Activated T-helper 17 cell treated with anti-CD3 and anti-CD28 coated beads, Interleukin-2, amount 50 U/mL, for 72 hours (primary cell): ENCODE measurements at regions not wholly inside any gene's neighbourhood (a gene's known extent, or its start where the extent isn't known, plus 50 kb on each side); places are given as distances from the start of the nearest gene placed in this dataset.

Experiments
- ATAC-seq: fragments of 150-1000 bp; cut with Tn5 transposase; replicated peaks from 2 replicates; pipeline ENCODE4 v1.10.0; 2021; ENCODE audit warnings: mild to moderate bottlenecking, moderate library complexity
- H3K27ac Mint-ChIP-seq: one replicate; pipeline ENCODE4 v1.8.0; 2022; ENCODE audit warnings: mixed read lengths
- H3K27me3 Mint-ChIP-seq: one replicate; pipeline ENCODE4 v1.8.0; 2022; ENCODE audit warnings: mixed read lengths
- H3K36me3 Mint-ChIP-seq: one replicate; pipeline ENCODE4 v1.8.0; 2022; ENCODE audit warnings: low read depth, mild to moderate bottlenecking, mixed read lengths
- H3K4me1 Mint-ChIP-seq: one replicate; pipeline ENCODE4 v1.8.0; 2022; ENCODE audit warnings: mixed read lengths
- H3K4me3 Mint-ChIP-seq: one replicate; pipeline ENCODE4 v1.8.0; 2022; ENCODE audit warnings: mild to moderate bottlenecking, mixed read lengths
- H3K9me3 Mint-ChIP-seq: one replicate; pipeline ENCODE4 v1.8.0; 2022; ENCODE audit warnings: mixed read lengths

DNA sequence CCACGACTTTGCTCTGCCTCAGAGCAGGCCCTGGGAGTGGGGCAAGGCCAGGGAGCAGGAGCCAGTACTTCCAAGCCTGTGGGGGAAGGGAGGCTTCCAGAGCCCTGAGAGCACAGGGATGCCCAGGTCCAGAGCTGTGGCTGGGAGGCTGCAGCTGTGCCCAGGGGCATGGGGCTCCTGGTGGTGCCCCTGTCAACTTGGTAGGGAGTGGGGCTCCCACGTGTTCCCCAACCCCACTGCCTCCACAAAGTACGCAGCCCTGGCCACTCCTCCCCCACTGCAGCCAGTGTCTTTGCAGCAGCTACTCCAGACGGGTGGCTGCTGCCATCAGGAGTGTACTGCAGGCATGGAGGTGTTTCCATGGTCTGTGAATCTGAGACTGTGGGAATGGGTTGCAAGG, 294.1 kb upstream of the SNX7 start:
- Mint-ChIP-seq H3K27me3 (peaks cover 6% of the 10 kb centered on the region), H3K36me3 (no peaks in the 10 kb centered on the region), H3K27ac (no peak overlapping the region), H3K9me3 (peaks cover 5% of the 10 kb centered on the region), H3K4me1 (no peaks in the 10 kb centered on the region), H3K4me3 (no peak overlapping the region)
- ATAC-seq = no peak

DNA sequence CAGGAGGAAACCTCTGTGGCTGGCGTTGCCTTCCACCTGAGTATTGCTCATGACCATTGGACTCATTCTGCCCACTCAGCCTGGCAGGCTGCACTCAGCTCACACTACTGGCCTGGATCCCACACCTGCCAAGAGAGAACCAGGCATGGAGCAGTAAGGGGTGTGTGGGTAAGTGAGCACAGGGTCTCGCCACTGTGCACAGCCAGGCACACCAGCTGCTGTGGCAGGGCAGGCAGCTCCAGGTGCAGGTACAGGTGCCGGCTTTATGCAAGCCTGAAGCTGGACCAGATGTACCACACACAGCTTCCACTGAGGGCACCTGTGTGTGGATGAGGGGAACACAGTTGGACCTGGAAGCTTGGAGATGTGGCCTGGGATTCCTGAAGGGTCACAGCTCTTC, 295.2 kb upstream of the SNX7 start:
- Mint-ChIP-seq H3K4me1 (no peaks in the 10 kb centered on the region), H3K9me3 (peaks cover 5% of the 10 kb centered on the region), H3K27me3 (peaks cover 8% of the 10 kb centered on the region), H3K4me3 (no peak overlapping the region), H3K36me3 (no peaks in the 10 kb centered on the region), H3K27ac (no peak overlapping the region)
- ATAC-seq = no peak

DNA sequence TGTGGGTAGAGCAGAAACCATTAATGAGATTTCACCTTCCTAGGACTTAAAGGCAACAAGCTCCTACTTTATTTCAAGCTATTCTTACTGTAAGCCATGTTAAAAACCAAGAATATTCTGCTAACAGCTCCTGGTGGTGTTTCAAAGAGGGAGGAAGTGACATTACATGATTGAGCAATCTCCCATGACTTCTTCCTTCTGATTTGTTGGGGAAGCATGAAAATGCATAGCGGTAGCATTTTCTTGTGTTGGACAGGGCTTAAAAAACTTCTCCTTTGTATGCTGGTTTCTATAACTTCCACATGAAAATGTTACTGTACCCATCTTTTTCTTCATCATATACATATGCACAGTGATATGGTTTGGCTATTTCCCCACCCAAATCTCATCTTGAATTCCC, 297.0 kb upstream of the SNX7 start:
- Mint-ChIP-seq H3K9me3 (peaks cover 5% of the 10 kb centered on the region), H3K4me3 (no peak overlapping the region), H3K27ac (no peak overlapping the region), H3K4me1 (no peaks in the 10 kb centered on the region), H3K36me3 (no peaks in the 10 kb centered on the region), H3K27me3 (peaks cover 8% of the 10 kb centered on the region)
- ATAC-seq = no peak

DNA sequence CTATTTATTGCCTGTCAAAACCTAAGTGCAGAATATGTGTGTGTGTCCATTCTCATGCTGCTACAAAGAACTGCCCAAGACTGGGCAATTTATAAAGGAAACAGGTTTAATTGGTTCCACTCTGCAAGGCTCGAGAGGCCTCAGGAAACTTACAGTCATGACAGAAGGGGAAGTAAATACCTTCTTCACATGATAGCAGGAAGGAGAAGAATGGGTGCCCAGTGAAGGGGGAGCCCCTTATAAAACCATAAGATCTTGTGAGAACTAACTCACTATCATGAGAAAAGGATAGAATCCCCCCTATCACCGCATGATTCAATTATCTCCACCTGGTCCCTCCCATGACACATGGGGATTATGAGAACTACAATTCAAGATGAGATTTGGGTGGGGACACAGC, 300.7 kb upstream of the SNX7 start:
- Mint-ChIP-seq H3K27me3 (peaks cover 5% of the 10 kb centered on the region), H3K27ac (no peak overlapping the region), H3K9me3 (peaks cover 5% of the 10 kb centered on the region), H3K4me3 (no peak overlapping the region), H3K36me3 (no peaks in the 10 kb centered on the region), H3K4me1 (no peaks in the 10 kb centered on the region)
- ATAC-seq = no peak

DNA sequence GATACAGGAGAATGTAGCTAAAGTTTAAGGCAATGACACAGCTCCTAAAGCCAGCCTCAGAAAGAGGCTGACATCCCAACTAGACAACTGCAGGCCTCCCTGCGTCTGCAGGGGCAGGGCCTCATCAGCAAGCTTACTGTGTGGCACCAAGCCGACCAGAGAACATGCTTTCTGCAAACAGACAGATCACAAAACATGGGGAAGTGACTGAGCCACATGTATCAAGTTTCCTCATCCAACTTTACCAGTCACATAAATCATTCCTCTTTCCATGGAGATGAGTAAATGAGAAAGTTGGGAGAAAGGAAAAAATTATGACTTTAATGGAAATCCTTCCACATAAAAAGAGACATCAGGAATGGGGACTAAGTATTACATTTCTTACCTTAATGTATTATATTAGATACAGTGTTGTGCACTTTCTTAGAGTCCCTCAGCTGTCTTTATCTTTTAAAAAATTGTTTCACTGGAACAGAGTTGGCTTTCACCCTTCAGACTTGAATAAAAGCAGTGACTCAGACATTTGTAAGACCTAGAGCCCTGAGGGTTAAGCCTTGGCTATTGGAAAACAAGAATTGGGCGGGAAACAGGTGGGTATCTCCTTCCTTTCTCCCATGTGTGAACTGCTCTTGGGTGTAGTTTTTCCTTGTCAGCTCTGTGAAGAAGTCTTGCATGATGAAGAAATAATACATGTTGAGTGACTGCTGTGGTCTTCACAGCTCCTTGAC, 305.7 kb upstream of the SNX7 start:
- no peaks in the 10 kb centered on the region for H3K9me3 Mint-ChIP-seq
- H3K27ac Mint-ChIP-seq = no peak overlapping the region
- H3K4me1 Mint-ChIP-seq = peaks cover 4% of the 10 kb centered on the region
- H3K4me3 Mint-ChIP-seq = no peak overlapping the region
- ATAC-seq = no peak
- no peaks in the 10 kb centered on the region for H3K36me3 Mint-ChIP-seq
- peaks cover 7% of the 10 kb centered on the region for H3K27me3 Mint-ChIP-seq

DNA sequence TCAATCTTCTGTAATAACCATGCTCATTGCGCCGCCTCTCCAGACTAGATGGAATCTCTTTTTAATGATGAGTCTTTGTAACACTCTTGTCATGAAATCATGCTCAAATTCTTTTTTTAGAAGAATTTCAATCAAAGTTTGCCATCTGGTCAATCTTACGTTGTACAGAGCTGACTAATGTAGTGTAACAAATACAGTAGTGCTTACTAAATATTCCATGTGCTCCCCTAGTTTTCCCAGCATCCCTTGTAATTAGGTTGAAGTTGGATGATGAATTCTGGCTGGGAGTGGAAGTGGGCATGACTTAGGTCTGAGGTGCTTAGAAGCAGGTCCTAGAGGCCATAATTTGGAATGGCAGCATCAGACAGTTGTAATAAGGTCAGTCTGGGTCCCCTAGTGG, 309.1 kb upstream of the SNX7 start:
- no peak overlapping the region for H3K27ac Mint-ChIP-seq
- ATAC-seq = no peak
- no peaks in the 10 kb centered on the region for H3K36me3 Mint-ChIP-seq
- peaks cover 4% of the 10 kb centered on the region for H3K4me1 Mint-ChIP-seq
- H3K4me3 Mint-ChIP-seq = no peak overlapping the region
- peaks cover 10% of the 10 kb centered on the region for H3K27me3 Mint-ChIP-seq
- H3K9me3 Mint-ChIP-seq = no peaks in the 10 kb centered on the region

DNA sequence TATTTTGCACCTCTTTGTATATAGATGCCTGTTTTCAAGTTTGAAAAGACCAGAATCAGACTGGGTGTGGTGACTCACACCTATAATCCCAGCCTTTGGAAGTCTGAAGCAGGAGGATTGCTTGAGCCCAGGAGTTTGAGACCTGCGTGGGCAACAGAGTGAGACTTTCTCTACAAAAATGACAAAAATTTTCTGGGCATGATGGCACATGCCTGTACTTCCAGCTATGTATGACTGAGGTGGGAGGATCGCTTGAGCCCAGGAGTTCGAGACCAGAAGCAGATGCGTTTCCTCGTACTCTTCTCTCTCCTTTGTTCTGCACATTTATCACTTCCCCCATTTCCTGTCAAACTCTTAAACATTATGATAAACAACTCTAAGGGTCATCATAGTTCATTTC, 310.0 kb upstream of the SNX7 start:
- no peaks in the 10 kb centered on the region for H3K9me3 Mint-ChIP-seq
- no peaks in the 10 kb centered on the region for H3K36me3 Mint-ChIP-seq
- H3K4me1 Mint-ChIP-seq = peaks cover 4% of the 10 kb centered on the region
- H3K27me3 Mint-ChIP-seq = peaks cover 10% of the 10 kb centered on the region
- no peak overlapping the region for H3K27ac Mint-ChIP-seq
- no peak for ATAC-seq
- H3K4me3 Mint-ChIP-seq = no peak overlapping the region

DNA sequence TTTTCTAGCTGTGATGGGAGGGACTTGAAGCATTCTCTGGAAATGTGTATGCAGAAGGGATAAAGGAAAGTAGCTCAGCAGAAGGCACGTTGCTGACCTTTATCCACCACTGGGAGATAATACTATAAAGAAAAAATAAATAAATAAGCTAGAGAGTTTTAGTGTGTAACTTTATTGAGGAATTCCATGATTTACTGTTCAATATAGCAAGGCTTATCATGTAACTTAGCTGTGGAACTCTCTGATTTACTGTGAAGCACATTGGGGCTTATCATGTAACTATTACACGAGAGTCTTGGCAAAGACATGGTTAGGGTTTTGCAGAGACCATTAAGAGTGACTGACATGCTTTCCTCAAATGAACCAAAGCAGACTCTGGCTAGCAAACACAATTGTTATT, 316.1 kb upstream of the SNX7 start:
- H3K27me3 Mint-ChIP-seq = peaks cover 6% of the 10 kb centered on the region
- H3K27ac Mint-ChIP-seq = no peak overlapping the region
- H3K36me3 Mint-ChIP-seq = no peaks in the 10 kb centered on the region
- no peak overlapping the region for H3K4me3 Mint-ChIP-seq
- H3K9me3 Mint-ChIP-seq = no peaks in the 10 kb centered on the region
- no peaks in the 10 kb centered on the region for H3K4me1 Mint-ChIP-seq
- ATAC-seq = no peak

DNA sequence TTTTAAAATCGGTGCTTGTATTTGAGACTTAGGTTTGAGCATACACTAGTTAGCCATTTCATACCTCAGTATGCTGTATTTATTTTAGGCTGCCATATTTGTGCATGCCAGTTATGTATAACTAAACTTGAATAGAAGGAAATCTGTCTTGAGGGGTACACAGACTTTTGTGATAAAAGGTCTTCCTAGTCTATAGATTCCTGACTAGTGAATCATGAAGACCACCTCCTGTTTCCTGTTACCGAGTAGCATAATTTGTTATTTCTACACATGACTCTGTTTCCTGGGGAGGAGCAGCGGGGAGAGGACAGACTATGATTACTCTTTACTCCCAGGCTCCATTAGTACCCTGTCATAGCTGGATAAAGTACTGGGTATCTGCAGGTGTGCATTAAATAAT, 316.8 kb upstream of the SNX7 start:
- Mint-ChIP-seq H3K9me3 (no peaks in the 10 kb centered on the region), H3K27me3 (peaks cover 6% of the 10 kb centered on the region), H3K4me1 (no peaks in the 10 kb centered on the region), H3K27ac (no peak overlapping the region), H3K4me3 (no peak overlapping the region), H3K36me3 (no peaks in the 10 kb centered on the region)
- ATAC-seq = no peak

DNA sequence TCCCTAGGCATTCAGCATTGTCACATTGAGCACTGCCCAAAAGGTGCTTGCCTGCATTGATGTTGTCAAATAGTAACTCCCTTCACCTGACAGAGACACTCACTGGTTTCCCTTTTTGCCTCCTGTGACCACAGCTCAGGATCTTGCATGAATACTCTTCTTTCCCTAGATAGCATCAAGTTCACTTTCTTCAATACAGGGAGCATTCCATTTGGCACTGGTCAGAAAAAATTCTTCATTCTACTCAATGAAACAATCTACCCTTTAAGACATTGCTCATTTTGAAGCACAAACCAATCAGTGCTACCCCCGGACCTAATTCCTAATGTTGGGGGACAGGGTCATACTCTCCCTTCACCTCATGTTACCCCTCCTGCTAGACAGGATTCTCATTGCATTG, 319.0 kb upstream of the SNX7 start:
- H3K4me1 Mint-ChIP-seq = no peaks in the 10 kb centered on the region
- no peaks in the 10 kb centered on the region for H3K36me3 Mint-ChIP-seq
- ATAC-seq = no peak
- H3K4me3 Mint-ChIP-seq = no peak overlapping the region
- peaks cover 3% of the 10 kb centered on the region for H3K27me3 Mint-ChIP-seq
- H3K9me3 Mint-ChIP-seq = no peaks in the 10 kb centered on the region
- no peak overlapping the region for H3K27ac Mint-ChIP-seq

DNA sequence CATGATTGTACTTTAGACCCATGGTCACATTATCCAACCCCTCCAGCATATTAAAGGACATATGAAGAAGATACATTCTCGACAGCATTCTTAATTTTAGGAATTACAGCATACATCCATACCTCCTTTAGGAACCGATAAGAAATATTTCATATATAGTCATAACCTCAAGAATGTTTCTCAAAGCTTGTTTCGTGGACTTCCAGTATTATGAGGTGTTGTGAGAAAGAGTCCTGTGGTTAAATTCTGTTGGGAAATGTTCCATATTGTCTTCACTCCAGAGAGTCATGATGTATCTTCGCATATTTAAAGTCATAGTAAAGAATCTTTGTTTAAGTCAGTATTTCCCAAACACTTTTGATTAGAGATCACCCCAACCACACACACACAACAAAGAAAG, 321.0 kb upstream of the SNX7 start:
- H3K4me1 Mint-ChIP-seq = no peaks in the 10 kb centered on the region
- no peaks in the 10 kb centered on the region for H3K36me3 Mint-ChIP-seq
- no peak for ATAC-seq
- H3K27ac Mint-ChIP-seq = no peak overlapping the region
- no peak overlapping the region for H3K4me3 Mint-ChIP-seq
- H3K27me3 Mint-ChIP-seq = peaks cover 3% of the 10 kb centered on the region
- H3K9me3 Mint-ChIP-seq = no peaks in the 10 kb centered on the region

DNA sequence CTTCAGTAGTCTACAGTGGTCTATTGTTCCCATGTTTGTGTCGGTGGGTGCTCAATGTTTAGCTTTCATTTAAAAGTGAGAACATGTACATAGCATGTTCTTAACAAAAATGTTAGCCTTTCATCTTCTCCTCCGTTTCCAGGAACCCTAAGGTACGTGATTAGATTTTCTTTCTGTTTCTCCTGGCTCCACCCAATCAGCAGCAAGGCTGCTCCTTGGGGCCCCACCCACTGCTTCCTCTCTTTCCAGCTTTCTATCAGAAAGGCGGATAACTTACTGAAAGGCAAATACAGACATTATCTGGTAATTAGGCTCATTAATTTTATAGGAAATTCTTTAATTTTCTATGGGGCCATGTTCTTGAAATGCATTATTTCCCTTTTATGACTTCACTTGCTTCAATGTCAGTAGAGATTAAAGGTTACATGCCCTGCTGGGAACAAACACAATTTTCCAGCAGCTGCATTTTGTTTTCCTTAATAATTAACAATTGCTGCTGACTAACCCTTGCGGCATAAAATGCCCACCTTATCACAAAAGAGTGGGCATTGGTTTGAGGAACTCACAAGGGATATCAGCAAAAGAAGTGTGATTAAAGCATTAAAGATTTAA, 324.9 kb upstream of the SNX7 start:
- Mint-ChIP-seq H3K4me3 (no peak overlapping the region), H3K9me3 (no peaks in the 10 kb centered on the region), H3K4me1 (no peaks in the 10 kb centered on the region), H3K27ac (no peak overlapping the region), H3K36me3 (no peaks in the 10 kb centered on the region), H3K27me3 (peaks cover 13% of the 10 kb centered on the region)
- no peak for ATAC-seq

DNA sequence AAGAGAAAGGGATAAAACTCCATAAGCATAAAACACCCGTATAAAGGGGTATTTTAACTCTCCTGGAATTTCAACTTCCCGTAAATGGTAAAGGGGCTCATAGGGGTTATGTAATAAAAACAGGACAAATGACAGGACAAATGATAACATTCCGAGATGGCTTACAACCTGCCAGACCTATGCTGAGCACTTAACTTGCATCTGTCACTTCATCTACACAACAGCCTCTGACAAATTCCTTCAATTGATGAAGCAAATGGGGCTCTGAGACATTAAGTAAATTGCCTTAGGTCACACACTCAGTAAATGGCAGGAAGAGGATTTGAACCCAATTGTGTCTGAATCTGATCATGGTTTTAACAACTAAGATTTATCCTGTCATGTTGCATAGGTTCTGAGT, 327.6 kb upstream of the SNX7 start:
- no peaks in the 10 kb centered on the region for H3K4me1 Mint-ChIP-seq
- peaks cover 10% of the 10 kb centered on the region for H3K27me3 Mint-ChIP-seq
- no peak overlapping the region for H3K27ac Mint-ChIP-seq
- H3K4me3 Mint-ChIP-seq = no peak overlapping the region
- no peaks in the 10 kb centered on the region for H3K36me3 Mint-ChIP-seq
- no peaks in the 10 kb centered on the region for H3K9me3 Mint-ChIP-seq
- no peak for ATAC-seq

DNA sequence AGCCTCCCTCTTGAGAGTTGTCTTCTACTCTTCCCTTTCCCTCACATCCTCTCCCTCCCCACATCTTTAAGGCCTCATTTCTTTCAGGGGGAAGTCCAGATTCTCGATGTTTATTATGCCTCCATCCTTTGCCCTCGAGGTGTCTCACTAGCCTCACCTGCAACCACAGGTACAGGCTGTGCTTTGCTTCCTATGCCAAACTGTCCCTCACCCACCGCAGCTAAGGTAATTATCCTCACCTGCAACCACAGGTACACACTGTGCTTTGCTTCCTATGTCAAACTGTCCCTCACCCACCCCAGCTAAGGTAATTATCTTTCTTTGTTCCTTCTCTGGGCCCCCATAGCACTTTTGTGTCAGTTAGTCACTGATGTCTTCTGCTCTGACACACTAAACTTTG, 328.1 kb upstream of the SNX7 start:
- no peak overlapping the region for H3K27ac Mint-ChIP-seq
- H3K4me3 Mint-ChIP-seq = no peak overlapping the region
- ATAC-seq = no peak
- no peaks in the 10 kb centered on the region for H3K4me1 Mint-ChIP-seq
- peaks cover 10% of the 10 kb centered on the region for H3K27me3 Mint-ChIP-seq
- H3K36me3 Mint-ChIP-seq = no peaks in the 10 kb centered on the region
- no peaks in the 10 kb centered on the region for H3K9me3 Mint-ChIP-seq

DNA sequence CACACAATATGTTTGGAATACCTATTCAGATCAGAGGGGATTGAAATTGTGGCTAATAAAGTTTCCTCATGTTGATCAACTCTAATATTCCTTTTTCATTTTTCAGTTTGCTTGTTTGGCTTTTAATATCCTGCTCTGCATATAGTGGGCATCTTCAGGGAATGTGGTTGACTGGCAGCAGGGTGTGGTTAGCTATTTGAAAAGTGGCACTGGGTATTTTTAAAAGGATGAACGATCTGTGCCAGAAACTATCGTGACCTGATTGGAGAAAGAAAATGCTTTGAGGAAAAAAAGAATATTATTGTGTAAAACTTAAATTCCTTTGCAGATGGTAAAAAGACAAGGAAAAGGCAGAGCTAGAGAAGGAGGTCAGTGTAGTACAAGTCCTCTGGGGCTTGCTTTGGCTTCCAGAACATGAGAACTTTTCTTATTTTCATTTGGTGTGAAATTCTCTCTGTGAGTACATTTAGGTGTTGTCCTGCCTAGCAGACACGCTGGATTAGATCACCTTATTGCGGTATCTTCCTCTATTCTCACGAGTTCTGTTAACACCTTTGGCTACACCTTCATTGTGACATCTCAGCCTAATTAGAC, 329.7 kb upstream of the SNX7 start:
- Mint-ChIP-seq H3K36me3 (no peaks in the 10 kb centered on the region), H3K27ac (no peak overlapping the region), H3K4me1 (no peaks in the 10 kb centered on the region), H3K9me3 (no peaks in the 10 kb centered on the region), H3K27me3 (peaks cover 10% of the 10 kb centered on the region), H3K4me3 (no peak overlapping the region)
- ATAC-seq = no peak
